K562 (cell line): ENCODE measurements at regions not wholly inside any gene's neighbourhood (a gene's known extent, or its start where the extent isn't known, plus 50 kb on each side); places are given as distances from the start of the nearest gene placed in this dataset.

Experiments used
- BCL6 ChIP-seq: fragments of 250-450 bp; sonication (Bioruptor Pico); IDR thresholded peaks from 2 replicates; pipeline ENCODE4 v1.4.0; 2020
- E2F3 ChIP-seq: fragments of 250-450 bp; sonication (Bioruptor Pico); IDR thresholded peaks from 2 replicates; pipeline ENCODE4 v1.4.0; 2020; ENCODE audit warnings: mild to moderate bottlenecking
- MYNN ChIP-seq, 2 experiments: sonication (generic); formaldehyde crosslinking in 1 of 2; IDR thresholded peaks; 2 replicates each; pipeline versions ENCODE4 v1.5.0 to v1.6.1; 2016 to 2020; ENCODE audit warnings: antibody characterized with exemption in 1 of 2, missing genetic modification reagents in 1 of 2
- NR2C1 ChIP-seq, 2 experiments: fragments of 450-650 bp; IDR thresholded peaks; 2 replicates each; pipeline ENCODE4 v1.6.1; 2017; ENCODE audit warnings: mild to moderate bottlenecking in 2 of 2, antibody characterized with exemption in 1 of 2, inconsistent platforms in 1 of 2, missing compliant biosample characterization in 1 of 2, missing genetic modification characterization in 1 of 2
- POLR2A ChIP-seq: fragments of 450-650 bp; conservative IDR thresholded peaks from 2 replicates; pipeline ENCODE4 v1.6.1; 2016
- ZNF134 ChIP-seq: fragments of 250-450 bp; sonication (Bioruptor Pico); conservative IDR thresholded peaks from 2 replicates; pipeline ENCODE4 v1.4.0; 2020
- ZNF347 ChIP-seq: fragments of 450-650 bp; formaldehyde crosslinking; IDR thresholded peaks from 2 replicates; pipeline ENCODE4 v1.4.0; 2020; ENCODE audit warnings: low read depth, mild to moderate bottlenecking, moderate library complexity
- TF ChIP-seq, protein P1 (sequence below), 2 experiments: IDR thresholded peaks in 1 of 2; conservative IDR thresholded peaks in 1 of 2; 2 replicates each; pipeline ENCODE4 v1.6.1; 2016; ENCODE audit warnings: low read depth in 2 of 2, mild to moderate bottlenecking in 1 of 2, missing compliant biosample characterization in 1 of 2, missing genetic modification characterization in 1 of 2, moderate library complexity in 1 of 2
- TF ChIP-seq, protein P2 (sequence below): IDR thresholded peaks from 3 replicates; pipeline ENCODE4 v1.6.1; 2011; ENCODE audit warnings: borderline replicate concordance, mild to moderate bottlenecking, moderate library complexity; ENCODE audit not compliant: insufficient read length; ENCODE audit errors: extremely low read depth
- TF ChIP-seq, protein P3 (sequence below): fragments of 450-650 bp; formaldehyde crosslinking; IDR thresholded peaks from 2 replicates; pipeline ENCODE4 v1.4.0; 2020; ENCODE audit warnings: mild to moderate bottlenecking, moderate library complexity
- TF ChIP-seq, protein P4 (sequence below): sonication (generic); formaldehyde crosslinking; IDR thresholded peaks from 2 replicates; pipeline ENCODE4 v1.8.0; 2023; ENCODE audit warnings: mild to moderate bottlenecking, missing genetic modification reagents
- TF ChIP-seq, protein P5 (sequence below), 2 experiments: fragments of 150-350 bp in 1 of 2; IDR thresholded peaks; 2 replicates each; pipeline ENCODE4 v1.6.1; 2012 to 2016; ENCODE audit warnings: low read depth in 2 of 2, low read length in 2 of 2, mild to moderate bottlenecking in 1 of 2, moderate library complexity in 1 of 2

DNA sequence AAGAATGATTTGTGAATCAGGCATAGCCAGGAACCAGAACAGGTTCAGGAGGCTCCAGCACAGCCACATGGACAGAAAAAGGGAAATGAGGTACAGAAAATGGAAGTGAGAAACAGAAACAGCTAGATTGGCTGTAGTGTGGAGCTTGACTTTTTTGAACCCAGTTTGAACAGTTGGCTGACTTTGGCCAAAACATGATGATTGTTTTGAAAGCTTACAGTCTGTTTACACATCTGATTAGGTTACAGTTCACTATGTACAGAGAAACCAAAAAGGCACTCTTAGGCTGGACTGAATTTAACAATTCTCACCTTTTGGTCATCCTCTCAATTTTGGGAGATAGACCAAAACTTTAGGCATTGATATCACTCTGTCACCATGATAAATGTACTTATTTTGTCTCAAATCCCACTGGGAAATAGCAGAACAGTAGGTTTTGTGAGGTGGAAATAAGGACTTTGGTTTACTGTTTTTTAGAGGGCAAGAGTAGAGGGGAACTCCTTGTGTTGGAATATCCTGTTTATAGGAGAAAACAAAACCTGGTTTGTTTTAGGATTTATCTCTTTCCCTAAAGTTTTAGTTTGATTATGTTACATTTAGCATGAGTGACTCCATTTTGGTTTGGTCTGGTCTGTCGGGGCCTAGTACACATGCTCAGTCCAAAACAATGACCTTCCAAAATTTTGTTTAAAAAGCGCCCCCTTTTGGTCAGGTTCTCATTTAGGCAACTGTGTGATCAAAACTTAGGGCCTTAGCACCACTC is 123.1 kb downstream of the OLIG3 start (continued):
- 0 out of 2 replicates have a peak, but pooled peaks have one; percentile 23 for TF ChIP-seq ZNF134 (CRISPR knock-in tag)
- no peak for TF ChIP-seq NR2C1 (IDR thresholded peaks at IDR 0.05)
- peak; percentile 87 for TF ChIP-seq NR2C1 (tag; IDR thresholded peaks at IDR 0.05)
- 0 out of 2 replicates have a peak, but pooled peaks have one; percentile 37 for TF ChIP-seq ZNF347
- TF ChIP-seq, protein P1, sequence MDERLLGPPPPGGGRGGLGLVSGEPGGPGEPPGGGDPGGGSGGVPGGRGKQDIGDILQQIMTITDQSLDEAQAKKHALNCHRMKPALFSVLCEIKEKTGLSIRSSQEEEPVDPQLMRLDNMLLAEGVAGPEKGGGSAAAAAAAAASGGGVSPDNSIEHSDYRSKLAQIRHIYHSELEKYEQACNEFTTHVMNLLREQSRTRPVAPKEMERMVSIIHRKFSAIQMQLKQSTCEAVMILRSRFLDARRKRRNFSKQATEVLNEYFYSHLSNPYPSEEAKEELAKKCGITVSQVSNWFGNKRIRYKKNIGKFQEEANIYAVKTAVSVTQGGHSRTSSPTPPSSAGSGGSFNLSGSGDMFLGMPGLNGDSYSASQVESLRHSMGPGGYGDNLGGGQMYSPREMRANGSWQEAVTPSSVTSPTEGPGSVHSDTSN (CRISPR knock-in tag; IDR thresholded peaks at IDR 0.05; ENCODE audit: low read depth), result no peak
- TF ChIP-seq, protein P1 (tag; conservative IDR thresholded peaks at IDR 0.05; ENCODE audit: low read depth), result peak; percentile 67
- TF ChIP-seq POLR2A, result no peak
- TF ChIP-seq MYNN (IDR thresholded peaks at IDR 0.05), result no peak
- no peak for TF ChIP-seq MYNN (CRISPR knock-in tag; IDR thresholded peaks at IDR 0.05)
- peak; percentile 40; the same call in 1 of the 2 replicates for TF ChIP-seq BCL6 (CRISPR knock-in tag)
- TF ChIP-seq, protein P2, sequence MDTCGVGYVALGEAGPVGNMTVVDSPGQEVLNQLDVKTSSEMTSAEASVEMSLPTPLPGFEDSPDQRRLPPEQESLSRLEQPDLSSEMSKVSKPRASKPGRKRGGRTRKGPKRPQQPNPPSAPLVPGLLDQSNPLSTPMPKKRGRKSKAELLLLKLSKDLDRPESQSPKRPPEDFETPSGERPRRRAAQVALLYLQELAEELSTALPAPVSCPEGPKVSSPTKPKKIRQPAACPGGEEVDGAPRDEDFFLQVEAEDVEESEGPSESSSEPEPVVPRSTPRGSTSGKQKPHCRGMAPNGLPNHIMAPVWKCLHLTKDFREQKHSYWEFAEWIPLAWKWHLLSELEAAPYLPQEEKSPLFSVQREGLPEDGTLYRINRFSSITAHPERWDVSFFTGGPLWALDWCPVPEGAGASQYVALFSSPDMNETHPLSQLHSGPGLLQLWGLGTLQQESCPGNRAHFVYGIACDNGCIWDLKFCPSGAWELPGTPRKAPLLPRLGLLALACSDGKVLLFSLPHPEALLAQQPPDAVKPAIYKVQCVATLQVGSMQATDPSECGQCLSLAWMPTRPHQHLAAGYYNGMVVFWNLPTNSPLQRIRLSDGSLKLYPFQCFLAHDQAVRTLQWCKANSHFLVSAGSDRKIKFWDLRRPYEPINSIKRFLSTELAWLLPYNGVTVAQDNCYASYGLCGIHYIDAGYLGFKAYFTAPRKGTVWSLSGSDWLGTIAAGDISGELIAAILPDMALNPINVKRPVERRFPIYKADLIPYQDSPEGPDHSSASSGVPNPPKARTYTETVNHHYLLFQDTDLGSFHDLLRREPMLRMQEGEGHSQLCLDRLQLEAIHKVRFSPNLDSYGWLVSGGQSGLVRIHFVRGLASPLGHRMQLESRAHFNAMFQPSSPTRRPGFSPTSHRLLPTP, result no peak
- peak; percentile 63; the same call in 1 of the 2 replicates for TF ChIP-seq E2F3 (CRISPR knock-in tag)
- TF ChIP-seq, protein P3, sequence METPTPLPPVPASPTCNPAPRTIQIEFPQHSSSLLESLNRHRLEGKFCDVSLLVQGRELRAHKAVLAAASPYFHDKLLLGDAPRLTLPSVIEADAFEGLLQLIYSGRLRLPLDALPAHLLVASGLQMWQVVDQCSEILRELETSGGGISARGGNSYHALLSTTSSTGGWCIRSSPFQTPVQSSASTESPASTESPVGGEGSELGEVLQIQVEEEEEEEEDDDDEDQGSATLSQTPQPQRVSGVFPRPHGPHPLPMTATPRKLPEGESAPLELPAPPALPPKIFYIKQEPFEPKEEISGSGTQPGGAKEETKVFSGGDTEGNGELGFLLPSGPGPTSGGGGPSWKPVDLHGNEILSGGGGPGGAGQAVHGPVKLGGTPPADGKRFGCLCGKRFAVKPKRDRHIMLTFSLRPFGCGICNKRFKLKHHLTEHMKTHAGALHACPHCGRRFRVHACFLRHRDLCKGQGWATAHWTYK, result 0 out of 2 replicates have a peak, but pooled peaks have one; percentile 68
- TF ChIP-seq, protein P4, sequence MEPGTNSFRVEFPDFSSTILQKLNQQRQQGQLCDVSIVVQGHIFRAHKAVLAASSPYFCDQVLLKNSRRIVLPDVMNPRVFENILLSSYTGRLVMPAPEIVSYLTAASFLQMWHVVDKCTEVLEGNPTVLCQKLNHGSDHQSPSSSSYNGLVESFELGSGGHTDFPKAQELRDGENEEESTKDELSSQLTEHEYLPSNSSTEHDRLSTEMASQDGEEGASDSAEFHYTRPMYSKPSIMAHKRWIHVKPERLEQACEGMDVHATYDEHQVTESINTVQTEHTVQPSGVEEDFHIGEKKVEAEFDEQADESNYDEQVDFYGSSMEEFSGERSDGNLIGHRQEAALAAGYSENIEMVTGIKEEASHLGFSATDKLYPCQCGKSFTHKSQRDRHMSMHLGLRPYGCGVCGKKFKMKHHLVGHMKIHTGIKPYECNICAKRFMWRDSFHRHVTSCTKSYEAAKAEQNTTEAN (CRISPR knock-in tag), result no peak
- TF ChIP-seq, protein P5, sequence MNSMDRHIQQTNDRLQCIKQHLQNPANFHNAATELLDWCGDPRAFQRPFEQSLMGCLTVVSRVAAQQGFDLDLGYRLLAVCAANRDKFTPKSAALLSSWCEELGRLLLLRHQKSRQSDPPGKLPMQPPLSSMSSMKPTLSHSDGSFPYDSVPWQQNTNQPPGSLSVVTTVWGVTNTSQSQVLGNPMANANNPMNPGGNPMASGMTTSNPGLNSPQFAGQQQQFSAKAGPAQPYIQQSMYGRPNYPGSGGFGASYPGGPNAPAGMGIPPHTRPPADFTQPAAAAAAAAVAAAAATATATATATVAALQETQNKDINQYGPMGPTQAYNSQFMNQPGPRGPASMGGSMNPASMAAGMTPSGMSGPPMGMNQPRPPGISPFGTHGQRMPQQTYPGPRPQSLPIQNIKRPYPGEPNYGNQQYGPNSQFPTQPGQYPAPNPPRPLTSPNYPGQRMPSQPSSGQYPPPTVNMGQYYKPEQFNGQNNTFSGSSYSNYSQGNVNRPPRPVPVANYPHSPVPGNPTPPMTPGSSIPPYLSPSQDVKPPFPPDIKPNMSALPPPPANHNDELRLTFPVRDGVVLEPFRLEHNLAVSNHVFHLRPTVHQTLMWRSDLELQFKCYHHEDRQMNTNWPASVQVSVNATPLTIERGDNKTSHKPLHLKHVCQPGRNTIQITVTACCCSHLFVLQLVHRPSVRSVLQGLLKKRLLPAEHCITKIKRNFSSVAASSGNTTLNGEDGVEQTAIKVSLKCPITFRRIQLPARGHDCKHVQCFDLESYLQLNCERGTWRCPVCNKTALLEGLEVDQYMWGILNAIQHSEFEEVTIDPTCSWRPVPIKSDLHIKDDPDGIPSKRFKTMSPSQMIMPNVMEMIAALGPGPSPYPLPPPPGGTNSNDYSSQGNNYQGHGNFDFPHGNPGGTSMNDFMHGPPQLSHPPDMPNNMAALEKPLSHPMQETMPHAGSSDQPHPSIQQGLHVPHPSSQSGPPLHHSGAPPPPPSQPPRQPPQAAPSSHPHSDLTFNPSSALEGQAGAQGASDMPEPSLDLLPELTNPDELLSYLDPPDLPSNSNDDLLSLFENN (IDR thresholded peaks at IDR 0.05; ENCODE audit: low read depth in 2 of 2, low read length in 2 of 2), result no peak
